Endothelial cell of umbilical vein (primary cell): ENCODE measurements at regions not wholly inside any gene's neighbourhood (a gene's known extent, or its start where the extent isn't known, plus 50 kb on each side); places are given as distances from the start of the nearest gene placed in this dataset.

ENCODE experiments used
- BruUV-seq: library from RNA; stranded (reverse); fragments of 400-500 nt; replicated peaks from 2 replicates; lab custom pipeline; 2021; lab: Mats Ljungman, UMichigan
- CTCF ChIA-PET: fragments of 300-600, 350-600 bp; sonication (Branson Sonifier 250); formaldehyde crosslinking; loops from one replicate; lab custom pipeline; 2021; ENCODE audit warnings: antibody characterized with exemption, inconsistent platforms; lab: Charles Lee
- POLR2A ChIA-PET: fragments of 300-600, 350-600 bp; sonication (Branson Sonifier 250); formaldehyde crosslinking; loops from one replicate; lab custom pipeline; 2021; ENCODE audit warnings: antibody characterized with exemption, inconsistent platforms; lab: Charles Lee
- DNase-seq: peaks from one replicate; pipeline ENCODE4 v3.0.0-alpha.2; 2011; ENCODE audit warnings: low read depth, low spot score
- FAIRE-seq: peaks from 2 replicates; lab custom pipeline; 2011; peaks lifted over from hg19 to GRCh38; lab: Jason Lieb, UNC
- H2AFZ ChIP-seq: 2 replicates; pipeline ENCODE4 v1.6.0; 2012; ENCODE audit warnings: low read depth, low read length, control low read depth, inconsistent platforms
- H3K27ac ChIP-seq: 2 replicates; pipeline ENCODE4 v1.5.1; 2011; ENCODE audit warnings: low read depth, mild to moderate bottlenecking, control low read depth, low read length, moderate library complexity; ENCODE audit not compliant: insufficient read depth
- H3K27me3 ChIP-seq, 2 experiments: 2 replicates each; pipeline versions ENCODE4 v1.6.0 to v1.6.1; 2011; ENCODE audit warnings: low read length in 2 of 2, mixed read lengths in 1 of 2; ENCODE audit not compliant: control insufficient read depth in 2 of 2, insufficient read depth in 2 of 2
- H3K36me3 ChIP-seq, 2 experiments: 2 replicates in 1 of 2; 3 replicates in 1 of 2; pipeline ENCODE4 v1.5.1; 2011; ENCODE audit warnings: low read length in 2 of 2, mild to moderate bottlenecking in 1 of 2, moderate library complexity in 1 of 2; ENCODE audit not compliant: control insufficient read depth in 2 of 2, insufficient read depth in 2 of 2; ENCODE audit errors: extremely low read depth in 1 of 2
- H3K4me1 ChIP-seq: 3 replicates; pipeline ENCODE4 v1.5.1; 2011; ENCODE audit warnings: mild to moderate bottlenecking, low read length; ENCODE audit not compliant: control insufficient read depth, insufficient read depth; ENCODE audit errors: extremely low read depth
- H3K4me2 ChIP-seq: 2 replicates; pipeline ENCODE4 v1.6.1; 2011; ENCODE audit warnings: low read length, control low read depth, mixed read lengths; ENCODE audit not compliant: insufficient read depth
- H3K4me3 ChIP-seq, 3 experiments: fragments of 200-600 bp in 1 of 3; sonication (generic), shearing (Covaris generic) in 1 of 3; replicated peaks in 1 of 3; 2 replicates each; pipeline ENCODE4 v1.5.1; 2011 to 2016; ENCODE audit warnings: control low read depth in 3 of 3, low read length in 3 of 3, mild to moderate bottlenecking in 2 of 3, inconsistent platforms in 1 of 3, low read depth in 1 of 3, moderate library complexity in 1 of 3; ENCODE audit not compliant: insufficient read depth in 1 of 3
- H3K79me2 ChIP-seq: 2 replicates; pipeline ENCODE4 v1.6.0; 2012; ENCODE audit warnings: low read length, inconsistent platforms; ENCODE audit not compliant: control insufficient read depth, insufficient read depth
- H3K9ac ChIP-seq: replicated peaks from 2 replicates; pipeline ENCODE3; 2011; ENCODE audit warnings: low read length, control low read depth; ENCODE audit not compliant: insufficient read depth; ENCODE audit errors: extremely low read depth
- H3K9me1 ChIP-seq: replicated peaks from 3 replicates; pipeline ENCODE4 v1.6.0; 2011; ENCODE audit warnings: mild to moderate bottlenecking, low read length; ENCODE audit not compliant: control insufficient read depth, insufficient read depth; ENCODE audit errors: extremely low read depth
- H3K9me3 ChIP-seq: replicated peaks from 2 replicates; pipeline ENCODE4 v1.5.1; 2012; ENCODE audit warnings: low read length, inconsistent platforms; ENCODE audit not compliant: control insufficient read depth, insufficient read depth
- H4K20me1 ChIP-seq: replicated peaks from 2 replicates; pipeline ENCODE3; 2011; ENCODE audit warnings: mild to moderate bottlenecking, low read length; ENCODE audit not compliant: control insufficient read depth, insufficient read depth; ENCODE audit errors: extremely low read depth
- CTCF ChIP-seq, 2 donors: IDR thresholded peaks; 1 replicate in 1 of 2; 2 replicates in 1 of 2; pipeline ENCODE4 v1.5.1; 2011; ENCODE audit warnings: low read length in 2 of 2, mild to moderate bottlenecking in 2 of 2, moderate library complexity in 2 of 2, control low read depth in 1 of 2, inconsistent platforms in 1 of 2, low read depth in 1 of 2; ENCODE audit not compliant: insufficient read depth in 1 of 2; ENCODE audit errors: extremely low read depth in 1 of 2
- EZH2 ChIP-seq: IDR thresholded peaks from 2 replicates; pipeline ENCODE4 v1.6.1; 2012; ENCODE audit warnings: borderline replicate concordance, low read depth, mild to moderate bottlenecking, moderate library complexity, low read length, inconsistent platforms; ENCODE audit not compliant: severe bottlenecking
- FOS ChIP-seq: IDR thresholded peaks from 2 replicates; pipeline ENCODE4 v1.6.1; 2011; ENCODE audit warnings: mild to moderate bottlenecking, low read length, moderate library complexity, borderline replicate concordance; ENCODE audit not compliant: insufficient read depth
- GATA2 ChIP-seq: IDR thresholded peaks from 2 replicates; pipeline ENCODE4 v1.7.0; 2011; ENCODE audit warnings: low read depth, mild to moderate bottlenecking, moderate library complexity, mixed read lengths, low read length; ENCODE audit not compliant: insufficient read length, insufficient read depth
- JUN ChIP-seq: IDR thresholded peaks from 2 replicates; pipeline ENCODE4 v1.6.1; 2011; ENCODE audit warnings: borderline replicate concordance, low read depth; ENCODE audit not compliant: insufficient read length, insufficient read depth
- MAX ChIP-seq: IDR thresholded peaks from 2 replicates; pipeline ENCODE4 v1.6.1; 2011; ENCODE audit not compliant: insufficient read depth, insufficient read length
- MYC ChIP-seq: IDR thresholded peaks from one replicate; pipeline ENCODE4 v1.6.1; 2011; ENCODE audit warnings: mild to moderate bottlenecking, low read depth, low read length
- POLR2A ChIP-seq: IDR thresholded peaks from 2 replicates; pipeline ENCODE4 v1.6.1; 2012; ENCODE audit warnings: low read depth, mild to moderate bottlenecking, control low read depth, low read length
- POLR2AphosphoS5 ChIP-seq: IDR thresholded peaks from 2 replicates; pipeline ENCODE4 v1.6.1; 2012; ENCODE audit warnings: low read depth, mild to moderate bottlenecking, control low read depth, low read length, moderate library complexity; ENCODE audit not compliant: insufficient read depth
- dilution Hi-C: fragments of 300-500 bp; cut with MboI; formaldehyde crosslinking; loops from one replicate; pipeline ENCODE4 v1.15.0; 2019; ENCODE audit warnings: low sequenced_read_pairs; ENCODE audit not compliant: extremely low pct_ligation_motif_present
- intact Hi-C: fragments of 100-400 bp; cut with micrococcal nuclease; formaldehyde crosslinking; loops from one replicate; pipeline ENCODE4 v1.10.0; 2022

- Histone ChIP-seq H2AFZ (no peak overlapping the region), H3K27me3 (no peaks in the 10 kb centered on the region), H3K27ac (no peak overlapping the region), H3K9me1 (no peaks in the 10 kb centered on the region), H3K9ac (no peak overlapping the region), H3K4me3 (no peak overlapping the region), H4K20me1 (no peaks in the 10 kb centered on the region), H3K36me3 (no peaks in the 10 kb centered on the region), H3K9me3 (no peaks in the 10 kb centered on the region), H3K79me2 (no peaks in the 10 kb centered on the region), H3K4me2 (no peak overlapping the region), H3K4me1 (no peaks in the 10 kb centered on the region)
- no peak for FAIRE-seq
- intact Hi-C loops: no loop called here
- CTCF ChIA-PET: no interaction called here
- dilution Hi-C loops: no loop called here
- no peak for DNase-seq
- no TSS peak for BruUV-seq
- POLR2A ChIA-PET: no interaction called here
- TF ChIP-seq POLR2AphosphoS5 (no peak), POLR2A (no peak), FOS (no peak), JUN (no peak), GATA2 (no peak), MAX (no peak)
Measured at GRCh38 chr11:111000400-111001080, 245.0 kb upstream of the POU2AF2 start.

GRCh38 chr11:110992481-110992880 is 253.0 kb upstream of the POU2AF2 start:
- no peak for TF ChIP-seq GATA2
- no peak for TF ChIP-seq MYC
- no peak for TF ChIP-seq FOS
- TF ChIP-seq POLR2AphosphoS5: no peak
- TF ChIP-seq POLR2A: no peak
- no peak for TF ChIP-seq EZH2
- TF ChIP-seq CTCF (IDR thresholded peaks at IDR 0.05; ENCODE audit: extremely low read depth in 1 of 2, insufficient read depth in 1 of 2, low read depth in 1 of 2, low read length in 2 of 2): no peak
- TF ChIP-seq MAX: no peak
- no peak for TF ChIP-seq JUN
- no peaks in the 10 kb centered on the region for H3K36me3 ChIP-seq
- no peaks in the 10 kb centered on the region for H3K4me1 ChIP-seq
- intact Hi-C loops: no loop called here
- no peak overlapping the region for H3K9ac ChIP-seq
- no peak overlapping the region for H3K4me3 ChIP-seq
- no peak for FAIRE-seq
- no peak for DNase-seq
- H3K9me3 ChIP-seq: no peaks in the 10 kb centered on the region
- no peak overlapping the region for H2AFZ ChIP-seq
- no peaks in the 10 kb centered on the region for H3K79me2 ChIP-seq
- H3K9me1 ChIP-seq: no peaks in the 10 kb centered on the region
- BruUV-seq: no TSS peak
- dilution Hi-C loops: no loop called here
- POLR2A ChIA-PET: no interaction called here
- CTCF ChIA-PET: interaction anchor here (1.0 kb wide), 1 partner anchor 280 kb away, joined by 3 read pairs; the partner anchor contains the start of gene ARHGAP20
- no peak overlapping the region for H3K27ac ChIP-seq
- H3K4me2 ChIP-seq: no peak overlapping the region
- no peaks in the 10 kb centered on the region for H4K20me1 ChIP-seq
- H3K27me3 ChIP-seq: no peaks in the 10 kb centered on the region
